Activated T-cell treated with anti-CD3 and anti-CD28 coated beads, Interleukin-2, amount 50 U/mL, for 4 hours (primary cell): ENCODE measurements at regions not wholly inside any gene's neighbourhood (a gene's known extent, or its start where the extent isn't known, plus 50 kb on each side); places are given as distances from the start of the nearest gene placed in this dataset.
"Not testable (repeated sequence)": the region's sequence is repeated elsewhere in the genome, so short reads cannot be mapped to it uniquely, and the experiment has no call there.

Experiments used
- ATAC-seq, 2 donors: fragments of 200-7000 bp; cut with Tn5 transposase; one replicate each; pipeline ENCODE4 v1.10.0; 2021
- DNase-seq: peaks from one replicate; pipeline ENCODE4 v3.0.0-alpha.2; 2020
- H3K27me3 Mint-ChIP-seq: one replicate; pipeline ENCODE4 v1.8.0; 2021; ENCODE audit warnings: low read depth, mixed read lengths
- H3K36me3 Mint-ChIP-seq: one replicate; pipeline ENCODE4 v1.8.0; 2022; ENCODE audit warnings: mixed read lengths; ENCODE audit not compliant: insufficient read depth
- H3K4me1 Mint-ChIP-seq: one replicate; pipeline ENCODE4 v1.8.0; 2021; ENCODE audit warnings: low read depth, mixed read lengths
- H3K4me3 Mint-ChIP-seq: one replicate; pipeline ENCODE4 v1.8.0; 2021; ENCODE audit warnings: mild to moderate bottlenecking, moderate library complexity, mixed read lengths
- H3K9me3 Mint-ChIP-seq: one replicate; pipeline ENCODE4 v1.8.0; 2021; ENCODE audit warnings: mixed read lengths

DNA sequence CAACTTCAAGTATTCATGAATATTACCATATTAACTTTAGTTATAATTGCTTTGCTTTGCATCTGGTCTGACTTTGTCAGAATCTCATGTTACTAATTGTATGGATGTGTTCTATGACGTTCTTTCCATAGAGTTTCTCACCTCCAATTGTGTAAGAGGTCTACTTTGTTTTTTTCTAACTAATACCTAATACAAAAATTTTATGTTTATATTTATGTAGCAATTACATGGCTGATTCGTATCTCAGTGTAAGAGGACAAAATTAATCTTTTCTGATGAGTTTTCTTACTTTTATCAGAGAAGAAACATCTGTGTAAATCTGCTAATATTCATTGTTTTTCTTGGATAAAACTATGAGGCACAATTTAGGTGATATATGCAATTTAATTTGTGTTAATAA lies 224.8 kb upstream of the B3GALT2 start:
- Mint-ChIP-seq H3K4me3 (no peak overlapping the region), H3K4me1 (peaks cover 49% of the 10 kb centered on the region), H3K36me3 (peaks cover 5% of the 10 kb centered on the region), H3K27me3 (no peaks in the 10 kb centered on the region), H3K9me3 (peaks cover 9% of the 10 kb centered on the region)
- ATAC-seq (no peak), DNase-seq (no peak)

DNA sequence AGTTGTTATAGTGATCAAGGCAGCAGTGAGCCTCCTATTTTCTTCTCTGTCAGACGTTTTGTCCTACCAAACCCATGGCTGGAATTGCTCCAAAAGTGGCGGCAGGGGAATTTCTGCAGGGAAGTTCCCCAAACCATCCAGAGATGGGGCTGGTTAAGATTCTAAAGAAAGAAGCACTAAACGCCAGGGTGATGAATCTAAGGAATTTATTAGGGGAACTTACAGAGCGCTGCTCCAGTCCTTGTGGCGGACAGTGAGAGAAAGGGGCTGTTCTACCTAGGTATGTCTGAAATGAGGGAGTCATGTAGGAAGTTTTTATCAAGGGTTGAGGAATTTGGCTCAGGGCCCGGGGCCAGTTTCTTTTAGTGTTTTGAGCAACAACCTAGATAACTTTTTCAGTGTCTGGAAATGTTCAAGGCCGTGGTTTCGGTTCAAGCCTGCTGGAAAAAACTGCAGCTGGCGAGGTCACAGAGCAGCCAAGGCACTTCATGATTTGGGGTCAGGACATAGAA lies 222.4 kb upstream of the B3GALT2 start:
- peaks cover 3% of the 10 kb centered on the region for H3K36me3 Mint-ChIP-seq
- ATAC-seq (no peak), DNase-seq (no peak)
- peaks cover 5% of the 10 kb centered on the region for H3K9me3 Mint-ChIP-seq
- H3K4me1 Mint-ChIP-seq, result peaks cover 45% of the 10 kb centered on the region
- H3K27me3 Mint-ChIP-seq, result no peaks in the 10 kb centered on the region
- no peak overlapping the region for H3K4me3 Mint-ChIP-seq

DNA sequence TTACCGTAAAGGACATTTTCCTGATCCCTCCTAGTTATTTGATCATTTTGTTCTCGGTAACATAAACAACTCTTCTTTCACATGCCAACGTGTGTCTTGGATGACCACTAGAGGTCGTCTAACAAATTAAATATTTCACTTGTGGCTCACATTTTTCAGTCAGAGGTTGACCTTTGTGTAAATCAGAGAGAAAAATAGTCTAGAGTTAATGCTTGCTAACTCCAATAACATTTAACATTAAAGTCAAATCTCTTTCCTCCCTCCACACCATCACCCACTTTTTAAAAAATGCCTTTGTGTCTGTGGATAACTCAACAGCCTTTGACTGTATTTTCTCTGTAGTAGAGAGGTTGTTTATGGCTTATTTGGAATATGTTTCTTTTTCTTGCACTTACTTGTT lies 220.5 kb upstream of the B3GALT2 start:
- DNase-seq, result no peak
- Mint-ChIP-seq H3K27me3 (no peaks in the 10 kb centered on the region), H3K36me3 (no peaks in the 10 kb centered on the region), H3K4me3 (no peak overlapping the region), H3K9me3 (no peaks in the 10 kb centered on the region), H3K4me1 (peaks cover 37% of the 10 kb centered on the region)
- ATAC-seq, result peak in 1 of 2 donors; percentile 50

DNA sequence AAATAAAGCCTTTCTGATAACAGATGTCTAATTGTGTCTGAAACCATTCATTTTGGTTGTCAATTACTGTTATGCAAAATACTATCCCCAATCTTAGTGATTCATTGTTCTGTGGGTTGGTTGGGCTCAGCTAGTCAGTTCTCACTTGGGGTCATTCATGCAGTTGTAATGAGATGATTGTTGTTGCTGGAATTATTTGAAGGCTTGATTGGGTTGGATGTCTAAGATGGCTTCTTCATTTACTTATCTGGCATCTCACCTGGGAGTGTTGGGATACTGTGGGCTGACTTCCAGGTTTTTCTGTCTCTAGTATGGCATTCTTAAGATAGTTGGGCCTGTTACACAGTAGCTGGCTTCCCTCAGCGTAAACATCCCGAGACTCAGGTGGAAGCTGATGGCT lies 217.8 kb upstream of the B3GALT2 start:
- ATAC-seq, result peak in 1 of 2 donors; percentile 61
- H3K27me3 Mint-ChIP-seq, result no peaks in the 10 kb centered on the region
- H3K36me3 Mint-ChIP-seq, result no peaks in the 10 kb centered on the region
- no peaks in the 10 kb centered on the region for H3K9me3 Mint-ChIP-seq
- no peak for DNase-seq
- no peak overlapping the region for H3K4me3 Mint-ChIP-seq
- peaks cover 25% of the 10 kb centered on the region for H3K4me1 Mint-ChIP-seq

DNA sequence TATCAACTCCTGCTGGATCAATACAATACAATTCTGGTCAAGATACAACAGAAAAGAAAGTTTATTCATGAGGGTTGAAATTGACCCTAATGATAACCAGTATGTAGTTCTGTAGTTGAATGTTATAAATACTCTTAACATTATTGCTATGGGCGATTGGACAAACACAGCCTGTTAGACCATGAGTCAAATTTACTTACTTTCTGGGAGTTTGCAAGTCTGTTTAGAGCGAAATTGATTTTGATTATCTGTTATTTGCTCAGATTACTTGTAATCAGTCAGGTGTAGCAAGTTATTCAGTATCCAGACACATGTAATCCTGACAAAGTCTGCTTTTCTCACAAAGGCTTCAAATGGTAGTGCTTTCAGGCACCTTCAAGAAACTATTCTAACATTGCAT lies 216.6 kb upstream of the B3GALT2 start:
- no peak for ATAC-seq
- H3K4me3 Mint-ChIP-seq, result no peak overlapping the region
- no peaks in the 10 kb centered on the region for H3K27me3 Mint-ChIP-seq
- no peaks in the 10 kb centered on the region for H3K9me3 Mint-ChIP-seq
- H3K36me3 Mint-ChIP-seq, result no peaks in the 10 kb centered on the region
- DNase-seq, result no peak
- H3K4me1 Mint-ChIP-seq, result peaks cover 22% of the 10 kb centered on the region

DNA sequence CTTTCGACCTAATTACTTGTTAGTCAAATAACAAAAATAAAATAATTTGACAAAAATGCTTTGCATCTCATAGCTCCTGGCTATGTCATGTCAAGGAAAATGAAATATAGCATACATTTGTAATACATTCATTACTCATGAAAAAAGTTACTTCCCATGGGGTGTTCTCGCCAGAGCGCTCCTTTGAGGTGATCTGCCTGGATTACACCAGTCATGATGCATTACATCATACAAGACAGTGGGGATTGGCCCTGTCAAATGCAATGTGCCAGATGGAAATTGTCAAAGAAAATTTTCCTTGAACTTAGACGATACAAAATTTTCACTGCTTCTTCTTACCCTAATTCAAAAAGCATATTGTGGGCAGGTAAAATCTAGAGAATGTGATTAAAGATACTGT lies 215.6 kb upstream of the B3GALT2 start:
- Mint-ChIP-seq H3K4me3 (no peak overlapping the region), H3K27me3 (no peaks in the 10 kb centered on the region), H3K9me3 (no peaks in the 10 kb centered on the region), H3K4me1 (peaks cover 19% of the 10 kb centered on the region), H3K36me3 (no peaks in the 10 kb centered on the region)
- DNase-seq (no peak), ATAC-seq (no peak)

DNA sequence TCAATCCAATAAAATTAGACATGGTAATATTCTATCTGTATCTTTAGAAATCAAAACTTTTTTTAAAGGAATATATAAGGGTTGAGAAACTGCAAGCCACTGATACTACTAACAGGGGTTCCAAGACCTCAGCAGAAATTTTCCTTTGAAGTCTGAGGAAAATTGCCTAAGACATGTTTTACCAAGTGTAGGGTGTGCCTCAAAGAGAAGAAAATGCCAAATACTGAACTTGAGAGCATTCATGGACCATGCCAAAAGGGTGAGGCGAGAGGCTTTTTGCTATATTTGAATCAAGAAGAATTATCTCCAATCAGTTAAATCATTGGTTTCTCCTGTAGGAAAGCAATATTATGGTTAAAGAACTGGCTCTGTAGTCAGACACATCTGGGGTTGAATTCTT lies 207.9 kb upstream of the B3GALT2 start:
- no peaks in the 10 kb centered on the region for H3K27me3 Mint-ChIP-seq
- DNase-seq (no peak), ATAC-seq (no peak)
- H3K9me3 Mint-ChIP-seq, result peaks cover 5% of the 10 kb centered on the region
- peaks cover 3% of the 10 kb centered on the region for H3K4me1 Mint-ChIP-seq
- no peak overlapping the region for H3K4me3 Mint-ChIP-seq
- peaks cover 1% of the 10 kb centered on the region for H3K36me3 Mint-ChIP-seq

DNA sequence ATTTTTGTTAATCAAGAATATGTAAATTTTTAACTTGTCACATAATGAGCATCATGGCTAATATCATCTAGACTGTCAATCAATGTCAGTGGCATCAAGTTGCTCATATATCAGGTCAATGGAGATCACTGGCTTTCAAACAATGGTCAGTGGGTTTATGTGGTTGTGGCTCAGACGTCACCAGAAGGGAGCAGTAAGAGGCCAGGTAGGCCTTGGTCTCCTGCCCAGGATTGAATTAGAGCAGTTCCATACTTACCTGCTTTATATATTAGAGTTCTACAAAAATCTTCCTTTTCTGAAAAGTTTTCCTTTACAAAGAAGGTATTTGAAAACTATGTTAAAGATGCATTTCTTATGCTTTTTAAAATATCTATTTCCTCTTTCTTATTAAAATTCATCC lies 206.3 kb upstream of the B3GALT2 start:
- ATAC-seq, result no peak
- Mint-ChIP-seq H3K27me3 (no peaks in the 10 kb centered on the region), H3K36me3 (peaks cover 1% of the 10 kb centered on the region), H3K9me3 (peaks cover 5% of the 10 kb centered on the region), H3K4me1 (peaks cover 3% of the 10 kb centered on the region), H3K4me3 (no peak overlapping the region)
- no peak for DNase-seq

DNA sequence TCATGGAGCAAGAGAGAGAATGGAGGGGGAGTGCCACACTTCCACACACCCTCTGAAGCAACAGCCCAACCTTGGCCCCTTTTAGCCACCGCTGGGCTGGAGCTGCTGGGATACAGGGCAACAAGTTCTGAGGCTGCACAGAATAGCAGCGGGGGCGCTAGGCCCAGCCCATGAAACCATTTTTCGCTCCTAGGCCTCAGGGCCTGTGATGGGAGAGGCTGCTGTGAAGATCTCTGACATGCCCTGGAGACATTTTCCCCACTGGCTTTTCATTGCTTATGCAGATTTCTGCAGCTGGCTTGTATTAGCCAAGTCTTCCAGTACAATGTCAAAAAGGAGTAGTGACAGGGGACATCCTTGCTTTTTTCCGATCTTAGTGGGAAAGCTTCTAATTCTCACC lies 202.3 kb upstream of the B3GALT2 start:
- H3K27me3 Mint-ChIP-seq, result no peaks in the 10 kb centered on the region
- no peaks in the 10 kb centered on the region for H3K9me3 Mint-ChIP-seq
- no peaks in the 10 kb centered on the region for H3K4me1 Mint-ChIP-seq
- no peak for DNase-seq
- H3K4me3 Mint-ChIP-seq, result no peak overlapping the region
- no peak for ATAC-seq
- H3K36me3 Mint-ChIP-seq, result no peaks in the 10 kb centered on the region

DNA sequence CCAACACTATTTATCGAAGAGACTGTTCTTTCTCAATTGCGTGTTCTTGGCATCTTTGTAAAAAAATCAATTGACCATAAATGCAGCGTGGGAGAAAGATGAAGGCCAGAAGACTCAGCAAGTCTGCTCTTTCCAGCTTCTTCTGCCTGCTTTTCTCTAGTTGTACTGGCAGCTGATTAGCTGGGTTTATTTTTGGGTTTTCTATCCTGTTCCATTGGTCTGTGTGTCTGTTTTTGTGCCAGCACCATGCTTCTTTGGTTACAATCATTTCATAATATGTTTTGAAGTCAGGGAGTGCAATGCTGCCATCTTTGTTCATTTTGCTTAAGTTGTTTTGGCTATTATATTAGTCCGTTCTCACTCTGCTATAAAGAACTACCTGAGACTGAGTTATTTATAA lies 201.8 kb upstream of the B3GALT2 start:
- ATAC-seq (no peak), DNase-seq (no peak)
- no peak overlapping the region for H3K4me3 Mint-ChIP-seq
- H3K9me3 Mint-ChIP-seq, result no peaks in the 10 kb centered on the region
- H3K27me3 Mint-ChIP-seq, result no peaks in the 10 kb centered on the region
- H3K4me1 Mint-ChIP-seq, result no peaks in the 10 kb centered on the region
- no peaks in the 10 kb centered on the region for H3K36me3 Mint-ChIP-seq

DNA sequence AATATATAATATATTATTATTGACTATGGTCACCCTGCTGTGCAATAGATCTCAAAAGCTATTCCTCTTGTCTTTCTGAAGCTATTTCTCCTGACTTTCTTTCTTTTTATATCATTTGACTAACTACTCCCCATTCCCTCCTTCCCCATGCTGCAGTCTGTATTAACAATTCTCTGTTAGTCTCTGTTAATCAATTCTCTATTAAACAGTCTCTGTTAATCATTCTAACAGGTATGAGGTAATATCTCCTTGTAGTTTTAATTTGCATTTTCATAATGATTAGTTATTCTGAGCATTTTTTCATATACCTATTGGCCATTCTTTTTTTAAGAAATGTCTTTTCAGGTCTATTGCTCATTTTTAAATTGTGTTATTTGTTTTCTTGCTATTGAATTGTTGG lies 201.0 kb upstream of the B3GALT2 start:
- Mint-ChIP-seq H3K4me3 (no peak overlapping the region), H3K27me3 (no peaks in the 10 kb centered on the region), H3K9me3 (no peaks in the 10 kb centered on the region), H3K4me1 (no peaks in the 10 kb centered on the region), H3K36me3 (no peaks in the 10 kb centered on the region)
- no peak for DNase-seq
- ATAC-seq, result no peak

DNA sequence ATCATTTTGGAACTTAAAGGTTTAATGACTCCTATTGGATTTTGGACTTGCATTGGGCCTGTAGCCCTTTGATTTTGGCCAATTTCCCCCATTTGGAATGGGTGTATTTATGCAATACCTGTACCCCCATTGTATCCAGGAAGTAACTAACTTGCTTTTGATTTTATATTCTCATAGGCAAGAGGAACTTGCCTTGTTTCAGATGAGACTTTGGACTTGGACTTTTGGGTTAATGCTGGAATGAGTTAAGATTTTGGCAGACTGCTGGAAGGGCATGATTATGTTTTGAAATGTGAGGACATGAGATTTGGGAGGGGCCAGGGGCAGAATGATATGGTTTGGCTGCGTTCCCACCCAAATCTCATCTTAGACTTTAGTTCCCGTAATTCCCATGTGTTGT lies 192.0 kb upstream of the B3GALT2 start:
- H3K4me3 Mint-ChIP-seq, H3K27me3 Mint-ChIP-seq, ATAC-seq, H3K36me3 Mint-ChIP-seq, H3K9me3 Mint-ChIP-seq, DNase-seq, H3K4me1 Mint-ChIP-seq: not testable (repeated sequence)

DNA sequence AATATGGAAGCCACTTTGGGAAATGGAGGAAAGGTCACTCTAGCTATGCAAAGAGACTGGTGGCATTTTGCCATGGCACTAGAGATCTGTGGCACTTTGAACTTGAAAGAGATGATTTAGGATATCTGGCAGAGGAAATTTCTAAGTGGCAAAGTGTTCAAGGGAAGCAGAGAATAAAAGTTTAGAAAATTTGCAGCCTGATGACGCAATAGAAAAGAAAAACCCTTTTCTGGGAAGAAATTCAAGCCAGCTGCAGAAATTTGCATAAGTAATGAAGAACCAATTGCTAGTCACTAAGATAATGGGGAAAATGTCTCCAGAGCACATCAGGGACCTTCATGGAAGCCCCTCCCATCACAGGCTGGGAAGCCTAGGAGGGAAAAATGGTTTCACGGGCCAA lies 191.1 kb upstream of the B3GALT2 start:
- ATAC-seq (no peak), DNase-seq (no peak)
- Mint-ChIP-seq H3K4me3 (no peak overlapping the region), H3K4me1 (no peaks in the 10 kb centered on the region), H3K36me3 (no peaks in the 10 kb centered on the region), H3K27me3 (no peaks in the 10 kb centered on the region), H3K9me3 (no peaks in the 10 kb centered on the region)

DNA sequence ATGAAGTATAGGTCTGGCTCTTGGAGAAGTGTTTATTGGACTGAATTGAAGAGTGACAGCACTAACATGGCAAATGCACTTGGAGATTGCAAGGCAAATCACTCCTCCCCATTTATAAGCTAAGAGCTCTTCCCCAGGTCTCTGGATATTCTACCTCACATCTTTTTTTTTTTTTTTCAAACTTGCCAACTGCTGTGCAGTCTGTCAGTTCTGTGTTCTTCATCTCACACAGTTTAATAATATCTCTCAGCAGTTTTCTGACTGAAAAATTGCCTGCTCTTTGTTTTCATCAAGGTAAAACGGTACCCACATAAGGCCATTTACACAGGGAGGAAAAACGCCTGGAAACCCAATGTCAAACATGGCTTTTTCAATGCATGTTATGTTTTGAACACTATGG lies 186.1 kb upstream of the B3GALT2 start:
- no peaks in the 10 kb centered on the region for H3K27me3 Mint-ChIP-seq
- ATAC-seq (no peak), DNase-seq (no peak)
- no peaks in the 10 kb centered on the region for H3K9me3 Mint-ChIP-seq
- H3K4me1 Mint-ChIP-seq, result peaks cover 14% of the 10 kb centered on the region
- H3K36me3 Mint-ChIP-seq, result no peaks in the 10 kb centered on the region
- H3K4me3 Mint-ChIP-seq, result no peak overlapping the region

DNA sequence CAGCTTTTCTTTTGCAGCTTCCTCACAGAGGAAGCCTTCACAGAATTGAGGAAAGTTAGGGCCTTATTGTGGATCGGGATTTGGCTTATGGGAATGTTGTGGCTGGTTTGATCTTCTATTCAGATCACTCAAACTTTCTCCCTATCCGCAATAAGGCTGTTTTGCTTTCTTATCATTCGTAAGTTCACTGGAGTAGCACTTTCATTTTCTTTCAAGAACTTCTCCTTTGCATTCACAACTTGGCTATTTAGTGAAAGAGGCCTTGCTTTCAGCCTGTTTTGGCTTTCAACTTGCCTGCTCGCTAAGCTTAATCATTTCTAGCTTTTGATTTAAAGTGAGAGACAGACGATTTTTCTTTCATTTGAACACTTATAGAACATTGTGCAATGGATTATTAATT lies 181.9 kb upstream of the B3GALT2 start:
- Mint-ChIP-seq H3K36me3 (no peaks in the 10 kb centered on the region), H3K27me3 (no peaks in the 10 kb centered on the region), H3K9me3 (no peaks in the 10 kb centered on the region), H3K4me1 (peaks cover 16% of the 10 kb centered on the region), H3K4me3 (peak overlapping the region; percentile 69)
- DNase-seq (no peak), ATAC-seq (peak in 1 of 2 donors; percentile 52)

DNA sequence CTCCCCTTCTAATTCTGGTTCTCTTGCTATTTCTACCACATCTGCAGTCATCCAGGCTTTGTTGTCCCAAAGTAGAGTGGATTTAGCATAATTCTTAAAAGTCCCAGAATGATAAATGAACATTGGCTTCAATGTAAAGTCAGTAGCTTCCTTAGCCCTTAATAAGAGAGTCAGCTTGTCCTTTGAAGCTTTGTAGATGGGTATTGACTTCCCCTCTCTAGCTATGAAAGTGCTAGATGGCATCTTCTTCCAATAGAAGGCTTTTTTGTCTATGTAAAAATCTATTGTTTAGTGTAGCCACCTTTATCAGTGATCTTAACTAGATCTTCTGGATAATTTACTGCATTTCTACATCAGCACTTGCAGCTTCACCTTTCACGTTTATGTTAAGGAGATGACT lies 181.4 kb upstream of the B3GALT2 start:
- Mint-ChIP-seq H3K36me3 (no peaks in the 10 kb centered on the region), H3K27me3 (no peaks in the 10 kb centered on the region), H3K4me1 (peaks cover 16% of the 10 kb centered on the region), H3K4me3 (peak overlapping the region; percentile 69), H3K9me3 (no peaks in the 10 kb centered on the region)
- DNase-seq, result no peak
- ATAC-seq, result no peak
